Fibroblast of skin of left biceps (primary cell): ENCODE measurements at regions not wholly inside any gene's neighbourhood (a gene's known extent, or its start where the extent isn't known, plus 50 kb on each side); places are given as distances from the start of the nearest gene placed in this dataset.

Experiments used
- DNase-seq, 2 experiments: peaks; one replicate each; pipeline ENCODE4 v3.0.0-alpha.2; 2013; ENCODE audit warnings: low read depth in 2 of 2

- no peak for DNase-seq
Observed at GRCh38 chr4:146998157-146998556, 52.5 kb upstream of the TTC29 start.

DNA sequence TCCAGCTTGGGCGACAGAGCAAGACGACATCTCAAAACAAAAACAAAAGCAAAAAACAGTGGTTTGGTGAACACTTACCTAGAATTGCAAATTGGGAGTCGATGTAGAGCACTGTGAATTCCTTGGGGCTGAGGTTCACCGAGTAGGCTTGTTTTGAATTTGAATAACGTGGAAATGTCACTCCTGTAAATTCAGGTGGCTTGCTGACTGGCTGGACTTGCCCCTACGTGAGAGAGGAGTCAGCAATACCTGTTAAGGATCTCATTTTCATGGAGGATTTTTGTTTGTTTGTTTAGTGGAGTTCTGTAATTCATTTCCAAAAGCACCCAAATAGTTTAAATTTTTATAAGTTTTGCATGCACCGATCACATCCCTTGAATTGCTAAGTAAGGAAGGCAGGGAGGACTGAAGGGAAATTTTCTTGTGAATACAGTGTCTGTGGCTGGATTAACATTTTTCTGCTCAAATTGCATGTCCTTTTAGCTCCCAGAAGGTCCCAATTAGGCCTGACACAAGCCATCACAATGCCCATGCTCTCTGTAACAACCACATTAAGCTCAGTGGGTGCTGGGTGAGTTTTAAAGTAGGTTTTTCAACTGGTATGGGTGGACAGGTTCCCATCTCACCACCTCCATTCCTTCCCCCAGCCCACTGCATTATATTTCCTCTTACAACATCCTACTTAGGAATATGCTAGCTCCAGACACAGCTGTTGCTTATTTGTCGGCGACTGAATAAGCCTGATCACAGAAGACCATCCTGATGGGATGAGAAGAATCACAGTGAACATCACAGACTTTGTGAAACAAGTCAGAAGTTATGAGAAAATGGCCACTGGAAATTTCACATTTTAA is 58.5 kb upstream of the TTC29 start:
- DNase-seq, result no peak

GRCh38 chr4:147006229-147006628 is 60.6 kb upstream of the TTC29 start:
- DNase-seq, result no peak

DNA sequence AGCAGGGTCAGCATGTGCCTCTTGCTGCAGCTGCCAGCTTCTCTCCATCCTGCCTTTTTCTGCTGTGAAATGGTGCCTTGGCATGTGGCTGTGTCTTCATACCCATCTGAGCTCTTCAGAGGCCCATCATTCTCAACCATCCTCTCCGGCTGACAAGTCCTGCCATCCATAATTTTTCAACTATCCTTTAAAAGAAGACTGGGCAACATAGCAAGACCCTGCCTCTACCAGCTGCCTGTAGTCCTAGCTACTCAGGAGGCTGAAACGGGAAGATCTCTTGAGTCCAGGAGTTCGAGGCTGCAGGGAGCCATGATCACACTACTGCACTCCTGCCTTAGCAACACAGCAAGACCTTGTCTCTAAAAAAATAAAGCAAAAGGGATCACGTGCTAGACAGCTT is 64.2 kb upstream of the TTC29 start:
- no peak for DNase-seq

DNA sequence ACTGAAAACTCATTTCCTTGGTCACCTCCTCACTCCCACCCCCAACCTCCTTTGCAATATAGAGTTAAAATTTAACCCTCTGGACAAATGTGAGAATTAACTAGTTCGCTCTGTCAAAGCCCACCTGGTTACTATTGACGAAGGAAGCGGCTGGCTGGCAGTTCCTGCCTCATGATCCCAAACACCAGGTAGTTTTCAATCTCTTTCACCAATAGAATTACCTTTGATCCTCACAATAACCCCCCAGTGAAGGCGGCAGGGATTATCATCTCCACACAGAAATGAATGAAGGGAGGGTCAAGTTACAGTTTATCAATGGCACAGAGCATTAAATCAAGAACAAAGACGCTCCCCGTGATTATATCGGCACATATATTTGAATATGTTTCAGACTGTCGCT is 65.7 kb upstream of the TTC29 start:
- no peak for DNase-seq

DNA sequence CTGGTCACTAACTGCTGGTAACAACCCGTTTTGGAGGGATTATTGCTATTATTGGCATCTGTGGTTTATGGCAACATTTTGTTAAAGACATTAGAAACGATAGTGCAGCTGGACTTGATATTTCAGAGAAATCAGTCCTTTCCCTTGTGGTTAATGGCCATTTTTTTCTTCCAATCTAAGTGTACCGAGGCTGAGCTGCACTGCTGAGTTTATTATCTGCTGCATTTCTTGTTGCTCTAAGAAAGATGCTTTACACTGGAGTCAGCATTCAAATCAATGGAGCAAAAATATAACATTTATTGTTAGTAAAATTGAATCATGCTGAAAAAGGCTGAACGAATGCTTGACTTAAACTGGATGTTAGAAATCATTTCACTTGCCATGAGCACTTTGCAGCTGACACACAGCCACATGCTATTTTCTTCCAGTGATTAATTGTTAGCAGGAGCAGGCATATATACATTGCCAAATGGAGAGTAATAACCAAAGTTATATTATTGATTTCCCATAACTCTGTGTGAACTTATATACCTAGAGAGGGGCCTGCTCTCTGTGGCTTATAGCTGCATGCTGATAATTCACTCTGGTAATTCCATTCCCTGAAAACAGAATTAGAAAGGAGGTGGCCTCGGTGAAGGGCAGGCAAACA is 66.5 kb upstream of the TTC29 start:
- no peak for DNase-seq

DNA sequence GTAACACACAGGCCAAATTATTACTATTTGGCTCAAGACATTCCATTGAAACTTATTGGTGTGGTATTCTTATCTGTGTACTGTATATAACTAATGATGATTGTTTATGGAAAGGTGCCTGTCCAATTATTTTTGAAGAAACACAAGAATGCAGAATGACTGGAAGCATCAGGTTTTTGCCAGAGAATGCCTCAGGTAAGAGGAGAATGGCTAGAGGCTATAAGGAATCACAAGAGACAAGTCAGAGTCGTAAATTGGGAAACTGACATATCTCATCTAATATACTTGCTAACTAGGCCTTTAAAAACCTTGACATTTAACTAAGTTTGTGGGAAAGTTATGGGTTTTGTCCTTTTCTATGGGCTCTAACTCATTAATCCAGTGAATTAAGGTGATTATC is 69.3 kb upstream of the TTC29 start:
- DNase-seq, result no peak

DNA sequence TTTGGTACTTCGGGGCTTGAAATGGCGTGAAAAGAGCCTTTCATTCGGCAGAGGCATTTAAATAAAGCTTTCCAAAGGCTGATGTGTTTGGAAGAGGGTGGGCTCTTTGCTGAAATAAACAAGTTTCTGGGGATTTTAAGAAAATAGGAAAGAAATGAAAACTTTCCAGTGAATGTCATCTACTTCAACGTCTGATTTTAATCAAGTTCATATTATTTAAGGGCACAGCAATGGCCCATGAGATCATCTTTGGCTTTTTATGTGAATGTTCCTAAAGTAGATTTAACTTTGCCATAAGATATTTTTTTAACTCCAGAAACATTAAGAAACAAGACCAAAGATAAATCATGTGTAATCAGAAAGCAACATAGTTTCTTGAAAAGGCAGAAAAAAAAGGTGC is 69.8 kb upstream of the TTC29 start:
- DNase-seq, result no peak

GRCh38 chr4:147017081-147017480 is 71.4 kb upstream of the TTC29 start:
- no peak for DNase-seq

DNA sequence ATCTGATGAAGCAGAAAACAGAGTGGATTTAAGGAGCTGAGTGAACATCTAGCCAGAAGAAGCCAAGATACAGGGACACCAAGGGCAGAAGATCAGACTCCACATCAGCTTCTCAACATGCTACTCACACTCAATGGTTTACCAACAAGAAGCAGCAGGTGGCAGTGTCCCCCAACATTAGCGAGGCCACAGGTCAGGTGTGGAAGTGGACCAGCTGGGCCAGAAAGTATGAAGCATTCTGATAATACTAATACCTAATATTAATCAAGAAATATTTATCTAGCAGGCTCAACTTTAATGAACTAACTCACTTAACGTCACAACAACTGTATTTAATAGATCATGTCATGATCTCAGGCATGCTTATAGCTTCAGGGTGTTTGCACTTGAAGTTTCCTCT is 73.4 kb upstream of the TTC29 start:
- DNase-seq, result peak in 1 of 2 experiments; percentile 10

- no peak for DNase-seq
Observed at GRCh38 chr4:147020456-147020855, 74.8 kb upstream of the TTC29 start.

- DNase-seq, result no peak
Observed at GRCh38 chr4:147025042-147025441, 79.4 kb upstream of the TTC29 start.

DNA sequence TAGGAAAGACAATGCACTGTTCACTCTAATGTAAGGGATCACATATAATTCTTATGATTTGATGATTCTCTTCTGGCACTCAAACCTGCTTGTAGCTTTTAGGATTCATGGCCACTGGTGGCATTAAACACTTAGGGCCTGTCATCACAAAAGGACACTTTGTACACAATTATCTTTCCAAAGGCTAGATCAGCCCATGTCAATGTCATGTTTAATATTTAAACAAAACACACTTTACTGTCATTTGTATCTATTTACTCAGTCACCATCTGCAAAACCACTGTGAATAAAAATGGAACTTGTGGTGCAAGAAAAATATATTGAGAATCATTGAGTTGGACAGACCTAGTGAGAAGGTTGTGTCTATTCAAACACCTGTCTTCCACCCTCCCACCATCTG is 83.6 kb upstream of the TTC29 start:
- DNase-seq, result no peak

DNA sequence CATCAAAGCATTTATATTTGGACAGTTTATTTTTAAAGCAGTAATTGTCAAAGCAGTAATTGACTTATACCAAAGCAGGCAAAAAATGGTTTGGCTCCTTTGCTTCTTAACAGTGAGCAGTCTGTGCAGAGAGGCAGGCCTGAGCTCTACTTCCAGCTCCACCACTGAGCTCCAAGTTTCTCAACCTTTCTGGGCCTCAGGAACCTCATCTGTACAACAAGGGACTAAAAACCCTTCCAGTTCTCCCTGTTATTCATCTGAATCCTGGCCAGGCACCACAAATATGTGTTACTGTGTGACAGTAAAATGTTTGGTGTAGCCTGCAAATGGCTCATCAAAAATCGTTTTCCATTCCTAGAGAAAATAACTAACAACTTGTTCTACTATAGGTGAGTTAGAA is 88.7 kb upstream of the TTC29 start:
- peak in 1 of 2 experiments; percentile 6 for DNase-seq

DNA sequence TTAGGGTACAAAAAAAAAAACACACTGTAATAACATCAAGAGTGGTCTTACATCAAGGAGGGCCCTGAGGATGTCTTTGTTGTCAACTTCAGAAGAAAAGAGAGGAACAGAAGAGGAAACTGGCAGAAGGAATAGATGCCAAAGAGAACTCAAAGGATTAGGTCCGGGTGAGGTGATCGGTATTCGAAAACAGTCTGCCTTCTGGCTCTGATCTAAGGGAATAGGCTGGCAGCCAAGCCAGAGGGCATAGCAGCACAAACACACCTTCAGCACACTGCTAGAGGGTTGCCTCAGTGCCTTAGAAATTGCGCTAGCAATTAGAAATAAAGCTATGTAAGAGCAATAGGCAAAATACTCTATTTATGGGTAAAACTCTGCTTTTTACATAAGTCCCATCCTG is 91.4 kb upstream of the TTC29 start:
- no peak for DNase-seq

DNA sequence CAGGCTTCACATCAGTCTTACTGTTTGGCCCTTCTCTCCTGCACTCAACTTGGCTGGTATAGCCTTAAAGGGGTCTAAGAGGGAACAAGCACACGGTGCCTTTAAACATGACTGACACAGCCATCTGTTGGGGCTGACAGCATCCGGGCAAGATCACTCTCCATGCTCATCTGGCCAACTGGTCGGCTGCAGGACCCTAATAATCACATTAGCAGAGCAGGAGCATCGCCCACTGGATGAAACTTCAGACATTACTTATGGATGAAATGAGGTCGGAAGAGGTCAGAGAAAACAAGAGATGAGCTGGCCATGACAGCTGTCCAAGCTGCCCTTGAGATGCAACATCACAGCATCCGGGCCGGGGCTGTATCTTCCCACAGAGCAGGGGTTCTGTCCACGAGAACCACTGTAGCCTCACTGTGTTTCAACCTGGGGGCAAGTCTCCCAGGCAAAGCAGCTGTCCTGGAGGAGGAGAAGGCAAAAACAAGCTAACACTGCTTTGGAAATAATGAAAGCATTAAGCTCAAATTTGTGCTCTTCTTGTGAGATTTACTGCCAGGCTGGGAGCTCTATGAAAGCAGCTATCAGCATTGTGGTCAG is 94.4 kb upstream of the TTC29 start:
- no peak for DNase-seq

DNA sequence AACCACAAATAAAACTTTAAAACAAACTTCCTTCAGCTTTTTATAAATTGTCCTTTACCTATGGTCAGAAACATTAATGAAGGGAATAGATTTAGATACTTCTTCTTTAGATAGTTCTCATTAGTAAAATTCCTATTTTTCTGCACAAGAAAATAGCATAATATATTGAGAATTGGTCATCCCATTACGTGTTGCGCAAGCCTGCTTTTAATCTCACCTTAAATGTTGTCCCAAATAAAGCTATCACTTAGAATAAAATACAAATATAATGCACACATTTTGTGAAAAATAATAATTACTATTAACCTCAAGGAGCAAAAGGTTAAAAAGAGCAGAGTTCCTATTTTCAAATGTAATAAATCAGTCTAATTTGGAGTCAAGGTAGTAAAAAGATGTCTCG is 95.2 kb upstream of the TTC29 start:
- DNase-seq, result no peak

DNA sequence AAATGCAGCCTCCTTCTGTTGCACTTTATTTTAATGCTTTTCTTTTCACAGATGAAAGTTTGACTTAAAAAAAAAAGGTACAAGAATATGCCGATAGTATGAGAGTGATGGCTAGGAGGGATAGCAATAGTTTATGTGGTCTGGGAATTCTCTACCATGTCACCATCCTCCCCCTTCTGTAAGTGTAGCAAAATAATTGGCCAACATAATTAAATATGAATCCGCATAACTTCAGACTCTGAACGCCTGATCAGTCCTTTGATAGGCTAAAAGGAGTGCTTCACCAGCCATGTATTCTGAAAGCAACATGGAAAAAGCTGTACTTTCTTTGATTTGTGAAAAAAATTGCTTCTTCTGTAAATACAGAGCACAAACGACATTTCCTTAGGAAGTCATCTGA is 95.7 kb upstream of the TTC29 start:
- DNase-seq, result no peak

GRCh38 chr4:147042046-147042445 is 96.4 kb upstream of the TTC29 start:
- DNase-seq, result no peak

DNA sequence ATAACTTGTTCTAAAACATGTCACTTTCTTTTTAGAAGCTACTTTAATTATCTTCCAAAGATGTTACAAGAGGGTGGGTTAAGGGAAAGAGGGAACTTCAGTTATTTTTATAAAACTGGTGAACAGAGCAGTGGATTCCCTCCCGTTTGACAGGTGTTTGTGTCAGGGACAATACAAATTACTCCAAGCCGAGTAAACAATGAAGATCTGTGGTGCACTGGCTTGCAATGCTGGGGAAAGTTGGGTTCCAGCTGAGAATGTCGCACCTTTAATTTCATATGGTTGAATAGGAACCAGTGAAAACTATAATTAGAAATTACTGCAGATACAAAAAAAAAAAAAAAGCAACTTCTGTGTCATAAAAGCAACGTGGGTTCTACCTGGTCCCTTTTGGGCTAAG is 98.6 kb upstream of the TTC29 start:
- no peak for DNase-seq

- no peak for DNase-seq
Observed at GRCh38 chr4:147049946-147050345, 104.3 kb upstream of the TTC29 start.

- DNase-seq, result no peak
Observed at GRCh38 chr4:147050356-147050765, 104.7 kb upstream of the TTC29 start.

GRCh38 chr4:147052361-147052760 is 106.7 kb upstream of the TTC29 start:
- DNase-seq, result no peak
